ENCODE measurements at regions not wholly inside any gene's neighbourhood (a gene's known extent, or its start where the extent isn't known, plus 50 kb on each side); places are given as distances from the start of the nearest gene placed in this dataset.

- FAIRE-seq = no peak
Measured at GRCh38 chr13:40331802-40332201, 334.6 kb downstream of the FOXO1 start.

GRCh38 chr13:40333226-40333625, 333.2 kb downstream of the FOXO1 start:
- H3K36me3 ChIP-seq (ENCODE audit: control insufficient read depth, insufficient read depth, low read length) = no peaks in the 10 kb centered on the region
- peak overlapping the region; percentile 14 for H3K4me3 ChIP-seq (ENCODE audit: low read depth, low read length)
- DNase-seq (ENCODE audit: low read depth) = peak; percentile 94
- no peaks in the 10 kb centered on the region for H3K27me3 ChIP-seq (ENCODE audit: control insufficient read depth, insufficient read depth, low read length)
- FAIRE-seq = peak; percentile 23
- no peak for TF ChIP-seq CTCF (IDR thresholded peaks at IDR 0.05; ENCODE audit: insufficient read depth, low read length, severe bottlenecking)

More at GRCh38 chr13:40331802-40332201, 334.6 kb downstream of the FOXO1 start:
- no peaks in the 10 kb centered on the region for H3K27me3 ChIP-seq (ENCODE audit: control insufficient read depth, insufficient read depth, low read length)
- no peaks in the 10 kb centered on the region for H3K36me3 ChIP-seq (ENCODE audit: control insufficient read depth, insufficient read depth, low read length)
- no peak for TF ChIP-seq CTCF (IDR thresholded peaks at IDR 0.05; ENCODE audit: insufficient read depth, low read length, severe bottlenecking)
- no peak overlapping the region for H3K4me3 ChIP-seq (ENCODE audit: low read depth, low read length)
- DNase-seq (ENCODE audit: low read depth) = no peak

- Histone ChIP-seq H3K4me3 (ENCODE audit: low read depth, low read length) (no peak overlapping the region), H3K36me3 (ENCODE audit: control insufficient read depth, insufficient read depth, low read length) (no peaks in the 10 kb centered on the region), H3K27me3 (ENCODE audit: control insufficient read depth, insufficient read depth, low read length) (no peaks in the 10 kb centered on the region)
- TF ChIP-seq CTCF (IDR thresholded peaks at IDR 0.05; ENCODE audit: insufficient read depth, low read length, severe bottlenecking) = no peak
- no peak for DNase-seq (ENCODE audit: low read depth)
- FAIRE-seq = no peak
Measured at GRCh38 chr13:40334031-40334430, 332.4 kb downstream of the FOXO1 start.

- Histone ChIP-seq H3K4me3 (ENCODE audit: low read depth, low read length) (no peak overlapping the region), H3K27me3 (ENCODE audit: control insufficient read depth, insufficient read depth, low read length) (no peaks in the 10 kb centered on the region), H3K36me3 (ENCODE audit: control insufficient read depth, insufficient read depth, low read length) (no peaks in the 10 kb centered on the region)
- no peak for DNase-seq (ENCODE audit: low read depth)
- no peak for TF ChIP-seq CTCF (IDR thresholded peaks at IDR 0.05; ENCODE audit: insufficient read depth, low read length, severe bottlenecking)
- FAIRE-seq = no peak
Measured at GRCh38 chr13:40334616-40335015, 331.8 kb downstream of the FOXO1 start.

GRCh38 chr13:40336228-40337221, 329.9 kb downstream of the FOXO1 start:
- Histone ChIP-seq H3K36me3 (ENCODE audit: control insufficient read depth, insufficient read depth, low read length) (no peaks in the 10 kb centered on the region), H3K4me3 (ENCODE audit: low read depth, low read length) (no peak overlapping the region), H3K27me3 (ENCODE audit: control insufficient read depth, insufficient read depth, low read length) (no peaks in the 10 kb centered on the region)
- no peak for DNase-seq (ENCODE audit: low read depth)
- FAIRE-seq = no peak
- TF ChIP-seq CTCF (IDR thresholded peaks at IDR 0.05; ENCODE audit: insufficient read depth, low read length, severe bottlenecking) = no peak

Data from bronchial epithelial cell (primary cell).